SK-N-SH (cell line): ENCODE measurements at regions not wholly inside any gene's neighbourhood (a gene's known extent, or its start where the extent isn't known, plus 50 kb on each side); places are given as distances from the start of the nearest gene placed in this dataset.

Source experiments
- CTCF ChIA-PET: fragments of 300-600, 350-600 bp; formaldehyde crosslinking; extraction: SDS; loops from one replicate; lab custom pipeline; 2021; lab: Yijun Ruan, JAX
- POLR2A ChIA-PET: fragments of 350-600 bp; sonication (Branson Sonifier 250); formaldehyde crosslinking; extraction: SDS; loops from one replicate; lab custom pipeline; 2020; ENCODE audit warnings: antibody characterized with exemption, inconsistent platforms; lab: Yijun Ruan, JAX
- DNase-seq: peaks from one replicate; pipeline ENCODE4 v3.0.0; 2012
- H2AFZ ChIP-seq: fragments of 200-600 bp; sonication (generic); 2 replicates; pipeline ENCODE4 v1.8.1; 2016; ENCODE audit warnings: antibody characterized with exemption, mild to moderate bottlenecking, low read depth
- H3F3A ChIP-seq: fragments of 200-600 bp; sonication (generic); replicated peaks from 2 replicates; pipeline ENCODE3; 2016; ENCODE audit warnings: antibody characterized with exemption, mild to moderate bottlenecking; ENCODE audit not compliant: insufficient read depth
- H3K27ac ChIP-seq, 2 experiments: fragments of 200-500 bp in 1 of 2; fragments of 200-600 bp in 1 of 2; sonication (Bioruptor generic) in 1 of 2; sonication (generic), shearing (Covaris generic) in 1 of 2; 2 replicates each; pipeline versions ENCODE4 v1.5.1 to v1.6.1; 2014 to 2016; ENCODE audit warnings: low read depth in 2 of 2, inconsistent platforms in 1 of 2, low read length in 1 of 2, mild to moderate bottlenecking in 1 of 2, mixed read lengths in 1 of 2
- H3K27me3 ChIP-seq: fragments of 200-600 bp; sonication (generic), shearing (Covaris generic); 2 replicates; pipeline ENCODE4 v1.6.1; 2016; ENCODE audit warnings: mixed run types; ENCODE audit not compliant: insufficient read depth
- H3K36me3 ChIP-seq, 2 experiments: fragments of 200-500 bp in 1 of 2; fragments of 200-600 bp in 1 of 2; sonication (Bioruptor generic) in 1 of 2; sonication (generic) in 1 of 2; replicated peaks in 1 of 2; 2 replicates each; pipeline versions ENCODE3 to v1.5.1; 2014 to 2016; ENCODE audit warnings: low read length in 1 of 2, mild to moderate bottlenecking in 1 of 2; ENCODE audit not compliant: insufficient read depth in 2 of 2, control insufficient read depth in 1 of 2
- H3K4me1 ChIP-seq, 2 experiments: fragments of 200-500 bp in 1 of 2; fragments of 200-600 bp in 1 of 2; sonication (Bioruptor generic) in 1 of 2; sonication (generic), shearing (Covaris generic) in 1 of 2; 2 replicates each; pipeline versions ENCODE4 v1.5.1 to v1.6.1; 2014 to 2016; ENCODE audit warnings: low read depth in 1 of 2, low read length in 1 of 2, mixed run types in 1 of 2; ENCODE audit not compliant: insufficient read depth in 2 of 2, control insufficient read depth in 1 of 2
- H3K4me2 ChIP-seq: fragments of 200-600 bp; sonication (generic), shearing (Covaris generic); 2 replicates; pipeline ENCODE4 v1.6.1; 2017; ENCODE audit warnings: mixed run types
- H3K4me3 ChIP-seq, 2 experiments: fragments of 200-500 bp in 1 of 2; fragments of 200-600 bp in 1 of 2; sonication (Bioruptor generic) in 1 of 2; sonication (generic), shearing (Covaris generic) in 1 of 2; 2 replicates each; pipeline versions ENCODE4 v1.5.1 to v1.8.1; 2014 to 2016; ENCODE audit warnings: low read depth in 2 of 2, inconsistent platforms in 1 of 2, low read length in 1 of 2, mild to moderate bottlenecking in 1 of 2, mixed read lengths in 1 of 2, moderate library complexity in 1 of 2
- H3K79me2 ChIP-seq: fragments of 200-600 bp; sonication (generic); 2 replicates; pipeline ENCODE4 v1.8.1; 2017; ENCODE audit warnings: mild to moderate bottlenecking; ENCODE audit not compliant: insufficient read depth
- H3K9ac ChIP-seq: fragments of 200-600 bp; sonication (generic); 2 replicates; pipeline ENCODE4 v1.6.1; 2017; ENCODE audit warnings: mixed run types
- H3K9me2 ChIP-seq: fragments of 200-600 bp; sonication (generic); 2 replicates; pipeline ENCODE4 v1.6.1; 2017; ENCODE audit warnings: mixed run types
- H3K9me3 ChIP-seq: fragments of 200-600 bp; sonication (generic); 2 replicates; pipeline ENCODE4 v1.6.1; 2017; ENCODE audit warnings: mixed run types, mild to moderate bottlenecking, moderate library complexity
- H4K20me1 ChIP-seq: fragments of 200-600 bp; sonication (generic); 2 replicates; pipeline ENCODE4 v1.6.1; 2017; ENCODE audit warnings: mild to moderate bottlenecking, mixed run types; ENCODE audit not compliant: insufficient read depth
- CHD2 ChIP-seq: fragments of 150-350 bp; IDR thresholded peaks from 2 replicates; pipeline ENCODE4 v1.6.1; 2018; ENCODE audit warnings: low read length; ENCODE audit not compliant: partially characterized antibody
- CTCF ChIP-seq: fragments of 200-600 bp; sonication (generic); IDR thresholded peaks from 2 replicates; pipeline ENCODE4 v1.6.1; 2017; ENCODE audit warnings: antibody characterized with exemption, mild to moderate bottlenecking, moderate library complexity
- EP300 ChIP-seq, 2 experiments: IDR thresholded peaks; 2 replicates each; pipeline versions ENCODE4 v1.4.0 to v1.6.1; 2012; ENCODE audit warnings: borderline replicate concordance in 1 of 2, low read depth in 1 of 2, low read length in 1 of 2
- EZH2phosphoT487 ChIP-seq: fragments of 200-600 bp; sonication (generic); IDR thresholded peaks from 2 replicates; pipeline ENCODE4 v1.6.1; 2017; ENCODE audit warnings: low read depth, mixed run types, mild to moderate bottlenecking, antibody characterized with exemption, moderate library complexity, borderline replicate concordance
- FOXJ3 ChIP-seq: sonication (generic); formaldehyde crosslinking; IDR thresholded peaks from 2 replicates; pipeline ENCODE4 v1.5.1; 2020; ENCODE audit warnings: mild to moderate bottlenecking, missing genetic modification reagents
- JUND ChIP-seq: IDR thresholded peaks from 2 replicates; pipeline ENCODE4 v1.4.0; 2012
- NRF1 ChIP-seq: IDR thresholded peaks from 2 replicates; pipeline ENCODE4 v1.6.1; 2012; ENCODE audit warnings: low read depth, mild to moderate bottlenecking, low read length
- POLR2AphosphoS5 ChIP-seq: IDR thresholded peaks from 2 replicates; pipeline ENCODE4 v1.6.1; 2012; ENCODE audit warnings: low read depth, low read length
- REST ChIP-seq: IDR thresholded peaks from 2 replicates; pipeline ENCODE4 v1.6.1; 2012; ENCODE audit warnings: mild to moderate bottlenecking, low read depth, low read length, moderate library complexity
- RFX5 ChIP-seq: IDR thresholded peaks from 2 replicates; pipeline ENCODE4 v1.6.1; 2012; ENCODE audit warnings: mild to moderate bottlenecking, improper control_type of control experiment, low read length
- RXRA ChIP-seq: IDR thresholded peaks from 2 replicates; pipeline ENCODE4 v1.4.0; 2012; ENCODE audit warnings: low read depth, mild to moderate bottlenecking, borderline replicate concordance
- WGBS: methylation state at CpG from one replicate; pipeline ENCODE4 v1.1.6; 2017; ENCODE audit warnings: low lambda C conversion rate; 5-methylcytosine and 5-hydroxymethylcytosine counted together

GRCh38 chr6:140046016-140046632 is 671.7 kb upstream of the CITED2 start:
- TF ChIP-seq FOXJ3: no peak
- TF ChIP-seq JUND: no peak
- H3K9me2 ChIP-seq: no peaks in the 10 kb centered on the region
- H3K79me2 ChIP-seq: no peaks in the 10 kb centered on the region
- H3K4me2 ChIP-seq: no peak overlapping the region
- no peaks in the 10 kb centered on the region for H3K9me3 ChIP-seq
- DNase-seq: no peak
- H3K9ac ChIP-seq: no peak overlapping the region
- peaks cover 17 to 50% of the 10 kb centered on the region in 2 experiments; a peak in 3 of 4 replicates for H3K4me1 ChIP-seq
- H3K27ac ChIP-seq: no peak overlapping the region
- peaks cover 31% of the 10 kb centered on the region for H3F3A ChIP-seq
- no peaks in the 10 kb centered on the region for H4K20me1 ChIP-seq
- H3K36me3 ChIP-seq: no peaks in the 10 kb centered on the region
- H2AFZ ChIP-seq: no peak overlapping the region
- ChIA-PET POLR2A (no interaction called here), CTCF (no interaction called here)
- H3K4me3 ChIP-seq: no peak overlapping the region
- H3K27me3 ChIP-seq: no peaks in the 10 kb centered on the region
- WGBS: 86% methylated on average over 3 of the region's 3 CpGs

GRCh38 chr6:140045116-140045515 is 670.7 kb upstream of the CITED2 start:
- CTCF ChIA-PET: no interaction called here

GRCh38 chr6:140044626-140045025 is 670.2 kb upstream of the CITED2 start:
- H3K27ac ChIP-seq: peak overlapping the region in 1 of 2 experiments; percentile 73; a peak in 2 of 4 replicates
- H3K4me3 ChIP-seq: no peak overlapping the region
- no peaks in the 10 kb centered on the region for H4K20me1 ChIP-seq
- DNase-seq: no peak
- POLR2A ChIA-PET: no interaction called here
- no peak overlapping the region for H2AFZ ChIP-seq
- no peak overlapping the region for H3K9ac ChIP-seq
- peaks cover 23% of the 10 kb centered on the region for H3F3A ChIP-seq
- 92% methylated on average over 1 of the region's 1 CpG for WGBS
- no peaks in the 10 kb centered on the region for H3K9me3 ChIP-seq
- no peaks in the 10 kb centered on the region for H3K27me3 ChIP-seq
- H3K9me2 ChIP-seq: no peaks in the 10 kb centered on the region
- CTCF ChIA-PET: no interaction called here
- H3K36me3 ChIP-seq: no peaks in the 10 kb centered on the region
- no peak overlapping the region for H3K4me2 ChIP-seq
- H3K79me2 ChIP-seq: no peaks in the 10 kb centered on the region
- H3K4me1 ChIP-seq: peaks cover 4 to 35% of the 10 kb centered on the region in 2 experiments; a peak in 3 of 4 replicates
- TF ChIP-seq NRF1 (no peak), CHD2 (no peak), RXRA (no peak), EZH2phosphoT487 (no peak), JUND (no peak), RFX5 (no peak), REST (no peak), POLR2AphosphoS5 (no peak), EP300 (IDR thresholded peaks at IDR 0.05; ENCODE audit: borderline replicate concordance in 1 of 2, low read depth in 1 of 2, low read length in 1 of 2) (no peak)

More at GRCh38 chr6:140045116-140045515, 670.7 kb upstream of the CITED2 start:
- no peak for DNase-seq
- Histone ChIP-seq H3F3A (peaks cover 23% of the 10 kb centered on the region), H3K4me1 (peaks cover 8 to 40% of the 10 kb centered on the region in 2 experiments; a peak in 3 of 4 replicates), H4K20me1 (no peaks in the 10 kb centered on the region), H3K4me3 (no peak overlapping the region), H3K79me2 (no peaks in the 10 kb centered on the region), H3K27me3 (no peaks in the 10 kb centered on the region), H3K9me2 (no peaks in the 10 kb centered on the region), H3K9me3 (no peaks in the 10 kb centered on the region), H3K4me2 (no peak overlapping the region), H2AFZ (no peak overlapping the region), H3K27ac (no peak overlapping the region), H3K36me3 (no peaks in the 10 kb centered on the region), H3K9ac (no peak overlapping the region)
- TF ChIP-seq CTCF (no peak), EP300 (IDR thresholded peaks at IDR 0.05; ENCODE audit: borderline replicate concordance in 1 of 2, low read depth in 1 of 2, low read length in 1 of 2) (no peak)
- WGBS: 100% methylated on average over 1 of the region's 1 CpG
- POLR2A ChIA-PET: no interaction called here
